ENCODE measurements at regions not wholly inside any gene's neighbourhood (a gene's known extent, or its start where the extent isn't known, plus 50 kb on each side); places are given as distances from the start of the nearest gene placed in this dataset.

- no peak for FAIRE-seq
- Histone ChIP-seq H3K9ac (ENCODE audit: control insufficient read depth, extremely low read depth, insufficient read depth, low read length) (no peak overlapping the region), H4K20me1 (ENCODE audit: control insufficient read depth, extremely low read depth, insufficient read depth, low read length) (no peaks in the 10 kb centered on the region), H3K27ac (ENCODE audit: control insufficient read depth, insufficient read depth, low read length) (no peak overlapping the region), H3K4me2 (ENCODE audit: control insufficient read depth, extremely low read depth, insufficient read depth, low read depth, low read length) (no peak overlapping the region), H3K79me2 (ENCODE audit: control insufficient read depth, insufficient read depth, low read length) (no peaks in the 10 kb centered on the region), H3K27me3 (ENCODE audit: control insufficient read depth, extremely low read depth, insufficient read depth, low read length) (no peaks in the 10 kb centered on the region), H3K4me3 (ENCODE audit: control insufficient read depth in 2 of 3, extremely low read depth in 1 of 3, insufficient read depth in 2 of 3, low read depth in 1 of 3, low read length in 3 of 3) (no peak overlapping the region), H3K9me3 (ENCODE audit: control insufficient read depth, low read depth, low read length) (no peaks in the 10 kb centered on the region), H3K9me1 (ENCODE audit: control insufficient read depth, extremely low read depth, insufficient read depth, low read length) (no peaks in the 10 kb centered on the region), H2AFZ (ENCODE audit: control insufficient read depth, low read length) (no peak overlapping the region), H3K36me3 (ENCODE audit: control insufficient read depth in 2 of 2, extremely low read depth in 1 of 2, insufficient read depth in 2 of 2, low read length in 2 of 2) (no peaks in the 10 kb centered on the region), H3K4me1 (ENCODE audit: control insufficient read depth, extremely low read depth, insufficient read depth, low read length) (no peaks in the 10 kb centered on the region)
- dilution Hi-C loops (cut with MboI; ENCODE audit: extremely low pct_ligation_motif_present, low sequenced_read_pairs) = no loop called here
- DNase-seq (ENCODE audit: low read depth, low spot score) = no peak
- TF ChIP-seq EZH2 (IDR thresholded peaks at IDR 0.05; ENCODE audit: low read length) (no peak), CTCF (optimal IDR thresholded peaks at IDR 0.05 in 1 of 3, IDR thresholded peaks at IDR 0.05 in 1 of 3, conservative IDR thresholded peaks at IDR 0.05 in 1 of 3; ENCODE audit: extremely low read depth in 1 of 3, insufficient read depth in 2 of 3, low read length in 3 of 3) (no peak)
Measured at GRCh38 chr21:24681456-24681855, 925.8 kb downstream of the MRPL39 start.

GRCh38 chr21:24671901-24672300 is 935.4 kb downstream of the MRPL39 start:
- Histone ChIP-seq H3K36me3 (ENCODE audit: control insufficient read depth in 2 of 2, extremely low read depth in 1 of 2, insufficient read depth in 2 of 2, low read length in 2 of 2) (no peaks in the 10 kb centered on the region), H3K9me3 (ENCODE audit: control insufficient read depth, low read depth, low read length) (no peaks in the 10 kb centered on the region), H3K4me2 (ENCODE audit: control insufficient read depth, extremely low read depth, insufficient read depth, low read depth, low read length) (no peak overlapping the region), H2AFZ (ENCODE audit: control insufficient read depth, low read length) (no peak overlapping the region), H3K9ac (ENCODE audit: control insufficient read depth, extremely low read depth, insufficient read depth, low read length) (no peak overlapping the region), H3K4me3 (ENCODE audit: control insufficient read depth in 2 of 3, extremely low read depth in 1 of 3, insufficient read depth in 2 of 3, low read depth in 1 of 3, low read length in 3 of 3) (no peak overlapping the region), H3K27ac (ENCODE audit: control insufficient read depth, insufficient read depth, low read length) (no peak overlapping the region), H4K20me1 (ENCODE audit: control insufficient read depth, extremely low read depth, insufficient read depth, low read length) (no peaks in the 10 kb centered on the region), H3K79me2 (ENCODE audit: control insufficient read depth, insufficient read depth, low read length) (no peaks in the 10 kb centered on the region), H3K4me1 (ENCODE audit: control insufficient read depth, extremely low read depth, insufficient read depth, low read length) (no peaks in the 10 kb centered on the region), H3K27me3 (ENCODE audit: control insufficient read depth, extremely low read depth, insufficient read depth, low read length) (no peaks in the 10 kb centered on the region), H3K9me1 (ENCODE audit: control insufficient read depth, extremely low read depth, insufficient read depth, low read length) (no peaks in the 10 kb centered on the region)
- dilution Hi-C loops (cut with MboI; ENCODE audit: extremely low pct_ligation_motif_present, low sequenced_read_pairs) = no loop called here
- DNase-seq (ENCODE audit: low read depth, low spot score) = no peak
- TF ChIP-seq CTCF (optimal IDR thresholded peaks at IDR 0.05 in 1 of 3, IDR thresholded peaks at IDR 0.05 in 1 of 3, conservative IDR thresholded peaks at IDR 0.05 in 1 of 3; ENCODE audit: extremely low read depth in 1 of 3, insufficient read depth in 2 of 3, low read length in 3 of 3) (no peak), EZH2 (IDR thresholded peaks at IDR 0.05; ENCODE audit: low read length) (no peak)
- no peak for FAIRE-seq

Measured in keratinocyte (primary cell).